IMR-90 (cell line): ENCODE measurements at regions not wholly inside any gene's neighbourhood (a gene's known extent, or its start where the extent isn't known, plus 50 kb on each side); places are given as distances from the start of the nearest gene placed in this dataset.

Experiments
- ATAC-seq: fragments of 200-7000 bp; cut with Tn5 transposase; 2 replicates; pipeline ENCODE4 v1.9.1; 2020; ENCODE audit warnings: low read depth, mild to moderate bottlenecking, moderate library complexity
- BruUV-seq: library from RNA; stranded (reverse); fragments of 400-500 nt; replicated peaks from 2 replicates; lab custom pipeline; 2021; lab: Mats Ljungman, UMichigan
- CTCF ChIA-PET: fragments of 300-600 bp; formaldehyde crosslinking; extraction: SDS; loops from one replicate; lab custom pipeline; 2021; ENCODE audit warnings: antibody characterized with exemption; lab: Yijun Ruan, JAX
- POLR2A ChIA-PET: fragments of 300-600 bp; sonication (Branson Sonifier 250); formaldehyde crosslinking; loops from one replicate; lab custom pipeline; 2022; ENCODE audit warnings: antibody characterized with exemption; ENCODE audit not compliant: unreplicated experiment; lab: Charles Lee
- DNase-seq: peaks from one replicate; pipeline ENCODE4 v3.0.0; 2013
- H2AFZ ChIP-seq: replicated peaks from 2 replicates; pipeline ENCODE3; 2013; ENCODE audit warnings: low read length, mild to moderate bottlenecking; ENCODE audit not compliant: poor library complexity
- H2AK5ac ChIP-seq: 2 replicates; pipeline ENCODE4 v1.6.1; 2013; ENCODE audit warnings: low read depth, low read length, inconsistent platforms
- H2AK9ac ChIP-seq: replicated peaks from 2 replicates; pipeline ENCODE3; 2013; ENCODE audit warnings: mild to moderate bottlenecking, low read depth, low read length, moderate library complexity; ENCODE audit not compliant: poor library complexity
- H2BK120ac ChIP-seq: 2 replicates; pipeline ENCODE4 v1.6.1; 2013; ENCODE audit warnings: low read depth, low read length, inconsistent platforms
- H2BK15ac ChIP-seq: 3 replicates; pipeline ENCODE4 v1.6.1; 2013; ENCODE audit warnings: low read depth, low read length, inconsistent platforms
- H2BK20ac ChIP-seq: 2 replicates; pipeline ENCODE4 v1.6.1; 2013; ENCODE audit warnings: low read depth, mild to moderate bottlenecking, inconsistent platforms, low read length, moderate library complexity
- H2BK5ac ChIP-seq: 2 replicates; pipeline ENCODE4 v1.6.1; 2013; ENCODE audit warnings: mild to moderate bottlenecking, low read depth, low read length, inconsistent platforms; ENCODE audit not compliant: poor library complexity, severe bottlenecking
- H3K14ac ChIP-seq: replicated peaks from 2 replicates; pipeline ENCODE4 v1.6.1; 2013; ENCODE audit warnings: low read depth, low read length, inconsistent platforms
- H3K18ac ChIP-seq: 2 replicates; pipeline ENCODE4 v1.6.1; 2013; ENCODE audit warnings: low read depth, low read length, control low read depth
- H3K23ac ChIP-seq: 2 replicates; pipeline ENCODE4 v1.6.1; 2013; ENCODE audit warnings: low read depth, low read length, inconsistent platforms
- H3K27ac ChIP-seq: 2 replicates; pipeline ENCODE4 v1.5.1; 2013; ENCODE audit warnings: mild to moderate bottlenecking, control low read depth, low read length; ENCODE audit not compliant: insufficient read depth
- H3K27me3 ChIP-seq: 2 replicates; pipeline ENCODE4 v1.6.1; 2013; ENCODE audit warnings: low read length; ENCODE audit not compliant: control insufficient read depth, insufficient read depth
- H3K36me3 ChIP-seq: 2 replicates; pipeline ENCODE4 v1.6.1; 2013; ENCODE audit warnings: low read length, mixed read lengths; ENCODE audit not compliant: control insufficient read depth, insufficient read depth
- H3K4ac ChIP-seq: 2 replicates; pipeline ENCODE4 v1.6.1; 2013; ENCODE audit warnings: low read depth, low read length, inconsistent platforms
- H3K4me1 ChIP-seq: 2 replicates; pipeline ENCODE4 v1.6.1; 2013; ENCODE audit warnings: low read length, mixed read lengths; ENCODE audit not compliant: control insufficient read depth, insufficient read depth
- H3K4me2 ChIP-seq: 2 replicates; pipeline ENCODE4 v1.6.1; 2013; ENCODE audit warnings: low read depth, mild to moderate bottlenecking, control low read depth, low read length, moderate library complexity
- H3K4me3 ChIP-seq: 2 replicates; pipeline ENCODE4 v1.5.1; 2013; ENCODE audit warnings: low read depth, mild to moderate bottlenecking, control low read depth, low read length, moderate library complexity; ENCODE audit not compliant: insufficient read depth
- H3K56ac ChIP-seq: 2 replicates; pipeline ENCODE4 v1.6.1; 2013; ENCODE audit warnings: low read length, inconsistent platforms; ENCODE audit not compliant: insufficient read depth; ENCODE audit errors: extremely low read depth
- H3K79me1 ChIP-seq, 2 experiments: 2 replicates each; pipeline ENCODE4 v1.6.1; 2013; ENCODE audit warnings: low read length in 2 of 2, inconsistent platforms in 1 of 2, low read depth in 1 of 2
- H3K9ac ChIP-seq: 2 replicates; pipeline ENCODE4 v1.6.1; 2013; ENCODE audit warnings: low read depth, low read length, control low read depth
- H3K9me1 ChIP-seq: 2 replicates; pipeline ENCODE4 v1.6.1; 2013; ENCODE audit warnings: low read length, inconsistent platforms; ENCODE audit not compliant: insufficient read depth
- H3K9me3 ChIP-seq: 2 replicates; pipeline ENCODE4 v1.6.1; 2013; ENCODE audit warnings: low read length; ENCODE audit not compliant: control insufficient read depth, insufficient read depth
- H4K20me1 ChIP-seq: 2 replicates; pipeline ENCODE4 v1.6.1; 2013; ENCODE audit warnings: low read length, inconsistent platforms; ENCODE audit not compliant: insufficient read depth
- H4K5ac ChIP-seq: 2 replicates; pipeline ENCODE4 v1.6.1; 2013; ENCODE audit warnings: mild to moderate bottlenecking, low read depth, low read length, control low read depth
- H4K8ac ChIP-seq, 2 experiments: 2 replicates each; pipeline ENCODE4 v1.6.1; 2013; ENCODE audit warnings: low read depth in 2 of 2, low read length in 2 of 2, control low read depth in 1 of 2, inconsistent platforms in 1 of 2
- H4K91ac ChIP-seq: 2 replicates; pipeline ENCODE4 v1.6.1; 2013; ENCODE audit warnings: low read depth, low read length, inconsistent platforms; ENCODE audit not compliant: insufficient read depth
- FOS ChIP-seq: fragments of 150-350 bp; IDR thresholded peaks from 2 replicates; pipeline ENCODE4 v1.6.1; 2016; ENCODE audit warnings: low read depth, low read length
- MXI1 ChIP-seq: IDR thresholded peaks from 2 replicates; pipeline ENCODE4 v1.6.1; 2012; ENCODE audit warnings: low read depth, mild to moderate bottlenecking, low read length, moderate library complexity, borderline replicate concordance
- SMC3 ChIP-seq: fragments of 150-350 bp; IDR thresholded peaks from 2 replicates; pipeline ENCODE4 v1.6.1; 2016; ENCODE audit warnings: low read depth, mild to moderate bottlenecking, antibody characterized with exemption, low read length, moderate library complexity
- WGBS, 2 experiments: methylation state at CpG; one replicate each; pipeline versions ENCODE4 v1.1.5 to v1.1.7; 2013; ENCODE audit warnings: missing lambda C conversion rate in 2 of 2; ENCODE audit not compliant: insufficient read length in 1 of 2; ENCODE audit errors: extremely low coverage in 2 of 2; 5-methylcytosine and 5-hydroxymethylcytosine counted together
- dilution Hi-C: fragments of 300-500 bp; cut with HindIII; formaldehyde crosslinking; loops from one replicate; pipeline ENCODE4 v1.14.3; 2018; ENCODE audit warnings: low sequenced_read_pairs; ENCODE audit not compliant: unreplicated experiment
- in situ Hi-C: fragments of 300-500 bp; cut with MboI; formaldehyde crosslinking; loops from 3 replicates; pipeline ENCODE4 v1.14.3; 2019; ENCODE audit warnings: low sequenced_read_pairs, inconsistent platforms, mixed read lengths
- intact Hi-C: fragments of 100-400 bp; cut with micrococcal nuclease; formaldehyde crosslinking; loops from 2 replicates; pipeline ENCODE4 v1.10.0; 2022

DNA sequence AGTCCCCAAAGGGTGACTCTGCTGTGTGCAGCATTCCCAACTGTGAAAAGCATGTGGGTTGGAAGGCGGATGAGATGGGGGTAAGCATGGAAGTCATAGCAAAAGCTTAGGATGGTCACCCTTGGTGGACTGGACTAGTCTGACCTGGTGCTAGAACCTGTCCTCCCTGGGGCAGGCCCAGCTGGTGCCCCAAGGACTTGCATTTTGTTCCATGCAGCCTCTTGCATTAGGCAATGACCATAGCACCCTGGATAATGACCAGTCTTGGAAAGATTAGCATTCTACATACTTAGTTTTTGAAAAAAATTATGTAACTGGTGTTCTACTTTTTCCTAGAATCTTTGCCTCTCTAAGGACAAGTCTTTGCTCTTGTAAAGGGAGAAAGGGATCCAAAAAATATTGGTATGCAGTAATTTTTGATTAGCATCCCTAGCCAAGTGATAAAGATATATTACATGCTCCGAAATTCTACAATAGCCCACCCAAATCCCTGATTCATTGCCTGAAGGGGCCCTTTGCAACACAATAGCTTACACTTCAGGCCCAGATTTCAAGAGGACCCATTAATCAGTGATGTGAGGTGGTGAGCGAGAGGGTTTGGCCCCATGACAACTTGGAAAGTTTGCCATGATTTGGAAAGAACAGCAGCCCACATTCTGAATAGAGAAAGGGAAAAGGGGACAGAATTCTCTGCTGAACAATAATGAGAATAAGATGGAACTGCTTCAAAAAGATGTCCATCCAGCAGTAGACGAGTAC, 93.3 kb upstream of the CD180 start (continued):
- TF ChIP-seq MXI1 = no peak

DNA sequence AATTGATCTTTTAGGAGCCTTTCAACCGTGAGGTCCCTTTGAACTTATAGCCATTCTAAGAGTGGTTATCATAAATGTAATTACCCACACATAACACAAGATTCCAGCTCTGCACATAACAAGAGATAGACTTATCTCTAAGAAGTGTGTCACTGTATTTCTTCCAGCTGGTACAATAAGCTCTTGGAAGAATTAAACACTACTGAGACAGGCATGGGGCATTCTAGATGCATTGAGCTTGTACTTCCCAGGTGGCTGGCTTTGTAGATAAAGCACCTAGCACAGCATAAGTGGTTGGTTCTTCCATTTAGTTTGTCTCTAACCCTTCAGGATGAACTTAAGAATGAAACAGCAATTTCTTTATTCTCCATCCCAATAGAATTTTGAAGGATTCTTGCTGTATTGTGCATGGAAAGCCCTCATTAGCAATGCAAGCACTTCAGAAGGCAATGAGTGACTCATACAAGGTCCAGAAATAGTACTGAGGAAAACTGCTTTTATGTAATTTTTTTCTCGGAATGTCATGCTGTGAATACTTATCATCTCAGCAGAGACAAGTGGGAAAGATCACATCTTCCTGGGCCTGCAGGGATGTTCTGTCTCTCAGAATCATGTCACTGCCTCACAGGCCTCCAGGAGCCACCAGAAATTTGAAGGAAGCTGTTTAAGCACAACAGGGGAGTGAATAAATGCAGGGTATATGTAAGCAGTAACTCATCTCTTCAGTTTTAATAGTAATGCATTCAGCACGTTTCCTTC, 91.1 kb upstream of the CD180 start:
- no peak overlapping the region for H2AFZ ChIP-seq
- no peak overlapping the region for H3K4me2 ChIP-seq
- no peak overlapping the region for H3K14ac ChIP-seq
- H3K27me3 ChIP-seq = no peaks in the 10 kb centered on the region
- dilution Hi-C loops (no loop called here), intact Hi-C loops (no loop called here), in situ Hi-C loops (no loop called here)
- no TSS peak for BruUV-seq
- H3K79me1 ChIP-seq = no peaks in the 10 kb centered on the region
- H4K8ac ChIP-seq = no peak overlapping the region
- no peaks in the 10 kb centered on the region for H3K36me3 ChIP-seq
- no peak overlapping the region for H3K18ac ChIP-seq
- peaks cover 11% of the 10 kb centered on the region for H3K4me1 ChIP-seq
- no peak overlapping the region for H4K91ac ChIP-seq
- H2BK5ac ChIP-seq = no peak overlapping the region
- no peak overlapping the region for H3K4ac ChIP-seq
- no peak overlapping the region for H2AK9ac ChIP-seq
- WGBS, 2 experiments = no CpG with 5 or more reads among the region's 3 CpGs
- POLR2A ChIA-PET = no interaction called here
- H3K9me3 ChIP-seq = no peaks in the 10 kb centered on the region
- peak overlapping the region; percentile 38; the same call in 1 of the 2 replicates for H2BK20ac ChIP-seq
- no peak overlapping the region for H3K27ac ChIP-seq
- no peaks in the 10 kb centered on the region for H4K20me1 ChIP-seq
- CTCF ChIA-PET = no interaction called here
- no peak overlapping the region for H3K4me3 ChIP-seq
- TF ChIP-seq SMC3 = no peak
- TF ChIP-seq FOS = peak; percentile 57; the same call in 1 of the 2 replicates
- no peak overlapping the region for H2BK120ac ChIP-seq
- no peak overlapping the region for H3K56ac ChIP-seq
- H2BK15ac ChIP-seq = no peak overlapping the region
- DNase-seq (peak; percentile 72), ATAC-seq (peak; percentile 81)
- no peak overlapping the region for H2AK5ac ChIP-seq
- H4K5ac ChIP-seq = no peak overlapping the region
- no peak overlapping the region for H3K9ac ChIP-seq
- H3K9me1 ChIP-seq = peaks cover 10% of the 10 kb centered on the region
- no peak overlapping the region for H3K23ac ChIP-seq
